ENCODE measurements at regions not wholly inside any gene's neighbourhood (a gene's known extent, or its start where the extent isn't known, plus 50 kb on each side); places are given as distances from the start of the nearest gene placed in this dataset.
"Not testable (repeated sequence)": the region's sequence is repeated elsewhere in the genome, so short reads cannot be mapped to it uniquely, and the experiment has no call there.

DNA sequence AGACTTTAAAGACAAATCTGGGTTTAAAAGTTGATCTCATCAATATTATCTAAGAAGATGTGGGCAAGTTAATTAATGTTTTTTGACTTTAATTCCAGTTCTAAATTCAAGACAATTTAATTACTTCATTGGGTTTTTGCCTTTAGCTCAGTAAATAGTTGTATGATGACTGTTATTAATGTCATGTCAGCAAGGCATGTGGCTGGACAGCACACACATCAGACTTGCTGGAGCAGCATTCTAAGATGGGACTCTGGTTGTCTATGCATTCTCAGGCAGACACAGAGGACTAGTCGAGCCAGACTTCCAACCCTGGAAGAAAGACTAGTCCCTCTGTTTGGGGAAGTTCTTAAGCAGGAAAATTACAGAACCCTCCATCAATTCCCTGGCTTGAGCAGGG, 180.7 kb upstream of the GK2 start:
- H3K9ac ChIP-seq (ENCODE audit: low read length) = no peak overlapping the region
- Mint-ChIP-seq H3K9me3 (ENCODE audit: unreplicated experiment) (no peaks in the 10 kb centered on the region), H3K36me3 (ENCODE audit: low read depth, unreplicated experiment) (no peaks in the 10 kb centered on the region), H3K4me3 (ENCODE audit: unreplicated experiment) (no peak overlapping the region), H3K27ac (ENCODE audit: unreplicated experiment) (no peak overlapping the region), H3K4me1 (ENCODE audit: low read depth, unreplicated experiment) (no peaks in the 10 kb centered on the region), H3K27me3 (ENCODE audit: low read depth, unreplicated experiment) (no peaks in the 10 kb centered on the region)
- H3K4me2 ChIP-seq (ENCODE audit: low read length) = no peak overlapping the region
- no peaks in the 10 kb centered on the region for H3K27me3 ChIP-seq (ENCODE audit: insufficient read depth, low read length)
- H3K27ac ChIP-seq (ENCODE audit: low read depth, low read length) = no peak overlapping the region
- no peak overlapping the region for H3K4me3 ChIP-seq (ENCODE audit: insufficient read depth, low read depth, low read length)
- H4K20me1 ChIP-seq (ENCODE audit: insufficient read depth, low read length) = no peaks in the 10 kb centered on the region
- H3K9me3 ChIP-seq (ENCODE audit: insufficient read depth, low read depth, low read length) = no peaks in the 10 kb centered on the region
- DNase-seq (ENCODE audit: low read depth) (no peak), FAIRE-seq (no peak)
- TF ChIP-seq EZH2 (IDR thresholded peaks at IDR 0.05; ENCODE audit: insufficient read depth, low read length) = no peak
- TF ChIP-seq, protein P1, sequence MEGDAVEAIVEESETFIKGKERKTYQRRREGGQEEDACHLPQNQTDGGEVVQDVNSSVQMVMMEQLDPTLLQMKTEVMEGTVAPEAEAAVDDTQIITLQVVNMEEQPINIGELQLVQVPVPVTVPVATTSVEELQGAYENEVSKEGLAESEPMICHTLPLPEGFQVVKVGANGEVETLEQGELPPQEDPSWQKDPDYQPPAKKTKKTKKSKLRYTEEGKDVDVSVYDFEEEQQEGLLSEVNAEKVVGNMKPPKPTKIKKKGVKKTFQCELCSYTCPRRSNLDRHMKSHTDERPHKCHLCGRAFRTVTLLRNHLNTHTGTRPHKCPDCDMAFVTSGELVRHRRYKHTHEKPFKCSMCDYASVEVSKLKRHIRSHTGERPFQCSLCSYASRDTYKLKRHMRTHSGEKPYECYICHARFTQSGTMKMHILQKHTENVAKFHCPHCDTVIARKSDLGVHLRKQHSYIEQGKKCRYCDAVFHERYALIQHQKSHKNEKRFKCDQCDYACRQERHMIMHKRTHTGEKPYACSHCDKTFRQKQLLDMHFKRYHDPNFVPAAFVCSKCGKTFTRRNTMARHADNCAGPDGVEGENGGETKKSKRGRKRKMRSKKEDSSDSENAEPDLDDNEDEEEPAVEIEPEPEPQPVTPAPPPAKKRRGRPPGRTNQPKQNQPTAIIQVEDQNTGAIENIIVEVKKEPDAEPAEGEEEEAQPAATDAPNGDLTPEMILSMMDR (IDR thresholded peaks at IDR 0.05; ENCODE audit: insufficient read depth, low read depth, low read length) = no peak
- no peak overlapping the region for H2AFZ ChIP-seq (ENCODE audit: low read depth, low read length)
- no peaks in the 10 kb centered on the region for H3K79me2 ChIP-seq (ENCODE audit: insufficient read depth, low read length)
- no peaks in the 10 kb centered on the region for H3K36me3 ChIP-seq (ENCODE audit: insufficient read depth, low read length)
- no peaks in the 10 kb centered on the region for H3K4me1 ChIP-seq (ENCODE audit: insufficient read depth, low read length)

DNA sequence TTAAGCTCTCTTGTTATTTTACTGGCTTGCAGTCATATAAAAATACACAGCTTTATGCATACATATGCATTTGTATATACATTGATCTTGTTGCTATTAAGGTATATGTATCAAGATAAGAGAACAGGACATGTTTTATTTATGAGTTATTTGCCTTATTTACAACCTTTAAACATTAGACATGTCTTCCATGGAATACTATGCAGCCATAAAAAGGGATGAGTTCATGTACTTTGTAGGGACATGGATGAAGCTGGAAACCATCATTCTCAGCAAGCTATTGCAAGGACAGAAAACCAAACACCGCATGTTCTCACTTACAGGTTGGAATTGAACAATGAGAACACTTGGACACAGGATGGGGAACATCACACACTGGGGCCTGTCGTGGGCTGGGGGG, 179.2 kb upstream of the GK2 start:
- H3K27ac Mint-ChIP-seq (ENCODE audit: unreplicated experiment); H3K27me3 ChIP-seq (ENCODE audit: insufficient read depth, low read length); H3K79me2 ChIP-seq (ENCODE audit: insufficient read depth, low read length); H3K36me3 Mint-ChIP-seq (ENCODE audit: low read depth, unreplicated experiment); H3K36me3 ChIP-seq (ENCODE audit: insufficient read depth, low read length); H3K9me3 Mint-ChIP-seq (ENCODE audit: unreplicated experiment); DNase-seq (ENCODE audit: low read depth); H3K4me1 Mint-ChIP-seq (ENCODE audit: low read depth, unreplicated experiment); H3K27ac ChIP-seq (ENCODE audit: low read depth, low read length); H2AFZ ChIP-seq (ENCODE audit: low read depth, low read length); H3K9me3 ChIP-seq (ENCODE audit: insufficient read depth, low read depth, low read length); H3K4me1 ChIP-seq (ENCODE audit: insufficient read depth, low read length); H3K4me3 Mint-ChIP-seq (ENCODE audit: unreplicated experiment); H3K4me3 ChIP-seq (ENCODE audit: insufficient read depth, low read depth, low read length); H3K9ac ChIP-seq (ENCODE audit: low read length); H3K27me3 Mint-ChIP-seq (ENCODE audit: low read depth, unreplicated experiment); H3K4me2 ChIP-seq (ENCODE audit: low read length); H4K20me1 ChIP-seq (ENCODE audit: insufficient read depth, low read length); FAIRE-seq: not testable (repeated sequence)

GRCh38 chr4:79585834-79586233, 177.8 kb upstream of the GK2 start:
- Histone ChIP-seq H3K4me2 (ENCODE audit: low read length) (no peak overlapping the region), H2AFZ (ENCODE audit: low read depth, low read length) (no peak overlapping the region), H3K36me3 (ENCODE audit: insufficient read depth, low read length) (no peaks in the 10 kb centered on the region), H3K9ac (ENCODE audit: low read length) (no peak overlapping the region), H3K79me2 (ENCODE audit: insufficient read depth, low read length) (no peaks in the 10 kb centered on the region), H3K27me3 (ENCODE audit: insufficient read depth, low read length) (no peaks in the 10 kb centered on the region), H3K27ac (ENCODE audit: low read depth, low read length) (no peak overlapping the region), H3K9me3 (ENCODE audit: insufficient read depth, low read depth, low read length) (no peaks in the 10 kb centered on the region), H3K4me3 (ENCODE audit: insufficient read depth, low read depth, low read length) (no peak overlapping the region), H4K20me1 (ENCODE audit: insufficient read depth, low read length) (no peaks in the 10 kb centered on the region), H3K4me1 (ENCODE audit: insufficient read depth, low read length) (no peaks in the 10 kb centered on the region)
- FAIRE-seq (no peak), DNase-seq (ENCODE audit: low read depth) (no peak)
- Mint-ChIP-seq H3K27ac (ENCODE audit: unreplicated experiment) (no peak overlapping the region), H3K4me3 (ENCODE audit: unreplicated experiment) (no peak overlapping the region), H3K9me3 (ENCODE audit: unreplicated experiment) (no peaks in the 10 kb centered on the region), H3K27me3 (ENCODE audit: low read depth, unreplicated experiment) (no peaks in the 10 kb centered on the region), H3K4me1 (ENCODE audit: low read depth, unreplicated experiment) (no peaks in the 10 kb centered on the region), H3K36me3 (ENCODE audit: low read depth, unreplicated experiment) (no peaks in the 10 kb centered on the region)
- TF ChIP-seq, protein P1 (IDR thresholded peaks at IDR 0.05; ENCODE audit: insufficient read depth, low read depth, low read length) = no peak
- no peak for TF ChIP-seq EZH2 (IDR thresholded peaks at IDR 0.05; ENCODE audit: insufficient read depth, low read length)

All from astrocyte (in vitro differentiated cells and primary cell).